Hippocampal formation (tissue), 2 donors: ENCODE measurements at regions not wholly inside any gene's neighbourhood (a gene's known extent, or its start where the extent isn't known, plus 50 kb on each side); places are given as distances from the start of the nearest gene placed in this dataset.

ENCODE experiments used
- DNase-seq, 2 donors: peaks; one replicate each; lab custom pipeline; 2025; lab: John Stamatoyannopoulos, UW

DNA sequence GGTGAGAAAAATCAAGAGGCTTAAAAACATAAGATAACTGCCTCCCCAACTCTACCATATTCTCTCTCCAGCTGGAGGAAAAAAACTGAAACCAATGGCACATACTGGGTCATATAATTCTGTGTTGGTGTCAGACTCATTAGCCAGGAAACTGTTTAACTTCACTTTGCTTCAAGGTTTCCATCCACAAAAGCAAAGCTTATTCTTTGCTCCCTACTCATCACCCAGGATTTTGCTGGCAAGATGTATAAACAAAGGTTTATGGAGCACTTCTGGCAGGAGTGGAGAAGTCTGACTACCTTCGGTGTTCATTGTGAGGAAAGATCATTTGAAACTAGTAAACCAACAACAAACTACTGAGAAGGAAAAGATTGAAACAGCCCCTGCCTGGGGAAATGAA, 197.5 kb upstream of the SERP2 start:
- no peak for DNase-seq

- DNase-seq: no peak
Measured at GRCh38 chr13:44180876-44181536, 192.6 kb upstream of the SERP2 start.

DNA sequence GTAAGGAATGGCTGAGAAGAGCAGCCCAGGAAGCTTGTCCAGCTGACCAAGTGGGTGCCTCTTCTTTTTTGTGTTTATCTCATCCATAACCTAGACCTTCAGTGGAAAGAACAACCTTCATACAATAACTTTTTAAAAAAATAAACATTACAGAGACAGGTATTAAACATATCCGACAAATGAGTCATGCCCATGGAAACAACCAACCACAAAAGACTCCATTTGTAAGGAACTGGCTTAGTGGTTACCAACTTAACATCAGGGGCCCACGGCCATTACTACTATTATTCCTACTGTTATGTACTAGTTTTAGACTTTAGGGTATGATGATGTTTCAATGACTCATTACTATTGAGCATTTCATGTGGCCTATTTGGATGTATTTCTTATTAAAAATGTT, 191.7 kb upstream of the SERP2 start:
- no peak for DNase-seq

- DNase-seq: no peak
Measured at GRCh38 chr13:44184740-44185139, 188.9 kb upstream of the SERP2 start.

DNA sequence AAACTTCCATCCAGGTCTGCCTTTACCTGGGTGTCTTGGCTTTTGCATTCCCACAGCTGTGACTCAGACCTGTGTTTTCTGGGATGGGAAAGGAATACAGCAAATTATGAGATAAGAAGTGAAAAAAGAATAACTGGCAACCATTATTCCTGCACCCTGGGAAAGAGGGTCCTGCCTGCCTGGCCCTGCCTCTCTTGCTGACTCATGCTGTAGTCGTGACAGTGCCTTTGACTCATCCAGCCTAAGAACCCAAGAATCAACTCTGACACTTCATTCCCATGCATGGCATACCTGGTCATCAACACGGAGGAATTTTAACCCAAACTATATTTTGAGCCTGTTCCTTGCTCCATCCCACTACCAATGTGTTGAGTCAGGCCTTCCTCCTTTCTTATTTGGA, 185.4 kb upstream of the SERP2 start:
- no peak for DNase-seq

DNA sequence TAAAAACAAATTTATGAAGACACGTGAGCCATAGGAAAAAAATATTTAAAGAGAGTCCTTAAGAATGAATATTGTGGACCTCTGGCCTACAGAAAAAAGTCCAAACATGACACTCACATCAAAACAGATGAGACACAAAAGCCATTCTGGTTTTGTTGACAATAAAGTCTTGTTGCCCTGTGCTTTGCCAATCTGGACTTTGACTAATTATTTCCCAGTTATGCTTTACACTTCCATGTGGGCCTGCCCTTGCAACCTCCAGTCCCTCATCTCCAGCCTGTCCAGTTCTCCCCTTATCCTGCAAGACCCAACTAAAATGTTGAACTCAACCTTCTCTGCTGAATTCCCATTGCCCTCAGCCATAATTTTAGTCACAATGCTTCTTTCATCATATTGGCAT, 184.5 kb upstream of the SERP2 start:
- no peak for DNase-seq

- no peak for DNase-seq
Measured at GRCh38 chr13:44191103-44191502, 182.5 kb upstream of the SERP2 start.

DNA sequence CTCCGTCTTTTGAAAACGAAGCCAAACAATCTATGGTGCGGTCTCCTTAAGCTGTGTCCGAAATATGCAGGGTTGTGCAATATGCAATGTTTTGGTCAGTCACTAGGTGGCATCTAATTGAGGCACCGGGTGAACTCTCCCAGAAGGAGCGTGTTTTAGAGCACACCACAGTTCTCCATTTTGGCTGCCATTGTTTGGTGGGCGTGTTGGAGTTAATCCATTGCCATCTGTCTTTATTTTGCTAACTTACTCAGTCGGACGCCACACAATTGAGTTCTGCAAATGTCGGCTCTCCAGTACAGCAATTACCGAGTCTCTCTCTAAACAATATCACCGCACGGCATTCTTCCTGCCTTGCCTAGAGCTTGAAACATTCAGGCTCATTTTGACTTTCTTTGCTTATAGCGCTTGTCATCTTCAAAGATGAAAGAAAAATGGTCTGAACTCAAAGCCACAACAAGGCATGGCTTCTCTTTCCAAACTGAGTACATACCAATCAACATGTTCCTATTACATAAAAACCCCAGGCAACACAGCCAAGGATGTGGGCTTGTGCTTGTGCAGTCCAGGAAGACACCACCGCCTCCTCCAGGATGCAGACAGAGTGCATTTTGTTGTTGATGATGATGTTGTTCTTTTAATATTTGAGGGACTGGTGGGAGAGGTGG, 182.0 kb upstream of the SERP2 start:
- peak; percentile 21 to 82 for DNase-seq

GRCh38 chr13:44193731-44194130, 179.9 kb upstream of the SERP2 start:
- DNase-seq: no peak

DNA sequence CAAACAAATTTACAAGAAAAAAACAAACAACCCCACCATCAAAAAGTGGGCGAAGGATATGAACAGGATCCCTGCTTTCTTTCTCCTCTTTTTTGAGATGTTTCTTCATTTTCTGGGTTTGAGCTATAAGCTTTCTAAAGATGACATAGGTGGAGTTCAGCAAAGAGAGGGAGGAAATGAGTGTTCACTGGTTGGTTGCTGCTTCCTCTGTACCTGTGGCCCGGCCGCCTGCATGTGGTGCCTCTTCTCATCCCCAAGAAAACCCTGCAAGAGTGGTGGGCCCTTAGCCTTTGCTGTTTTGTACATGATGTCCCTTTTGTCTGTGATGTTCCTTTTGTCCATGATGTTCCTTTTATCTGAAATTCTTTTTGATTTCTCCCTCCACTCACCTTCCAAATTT, 178.4 kb upstream of the SERP2 start:
- DNase-seq: no peak

DNA sequence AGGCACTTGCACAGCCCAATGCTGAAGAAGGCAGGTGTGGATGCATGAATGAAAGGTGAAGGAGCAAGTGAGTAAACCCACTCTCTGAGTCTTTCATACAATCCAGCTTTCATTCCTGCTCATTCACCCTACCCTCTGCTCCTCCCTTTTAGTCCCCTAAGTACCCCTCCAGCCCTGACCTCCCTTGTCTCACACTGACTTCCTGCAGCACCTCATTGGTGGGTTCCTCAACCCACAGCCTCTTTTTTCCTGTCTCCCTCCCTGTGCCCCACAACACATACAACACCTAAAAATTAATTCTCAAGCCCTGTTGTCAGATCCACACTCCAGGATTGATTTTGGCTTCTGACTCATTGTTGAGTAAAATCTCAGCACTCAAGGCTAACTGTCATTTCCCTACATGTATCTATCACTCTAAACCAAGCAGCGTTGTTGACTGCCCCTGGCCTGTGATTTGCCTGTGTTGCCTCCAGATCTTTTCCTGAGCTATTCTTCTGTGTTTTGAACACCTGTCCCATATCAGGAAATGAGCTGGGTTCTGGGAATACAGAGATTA, 177.3 kb upstream of the SERP2 start:
- DNase-seq: no peak

GRCh38 chr13:44197791-44198770, 175.5 kb upstream of the SERP2 start:
- DNase-seq: no peak

GRCh38 chr13:44198826-44199225, 174.8 kb upstream of the SERP2 start:
- DNase-seq: no peak

DNA sequence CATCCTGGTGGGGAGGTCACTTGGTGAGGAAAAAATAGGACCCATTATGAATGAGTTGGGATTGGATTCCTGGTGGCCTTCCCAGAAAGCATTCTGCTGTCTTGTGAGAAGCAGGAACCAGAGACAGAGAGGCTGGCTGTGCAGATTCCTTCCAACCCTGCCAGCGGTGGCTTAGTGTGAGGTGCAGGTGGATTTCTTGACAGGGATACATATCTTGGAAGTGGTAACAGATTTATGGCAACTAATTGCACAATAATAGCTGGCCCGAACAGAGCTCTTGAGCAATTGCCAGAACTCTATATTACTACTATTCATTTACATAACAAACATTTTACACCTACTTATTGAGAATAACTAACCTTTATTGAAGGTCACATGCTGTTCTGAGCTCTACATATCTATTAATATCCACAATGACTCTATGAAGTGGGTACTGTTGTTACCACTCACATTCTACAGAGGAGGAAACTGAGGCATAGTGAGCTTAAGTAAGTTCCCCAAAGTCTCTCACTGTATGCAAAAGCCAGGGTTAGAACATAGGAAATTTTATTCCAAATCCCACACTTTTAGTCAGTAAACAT, 173.9 kb upstream of the SERP2 start:
- DNase-seq: no peak

- no peak for DNase-seq
Measured at GRCh38 chr13:44206434-44206833, 167.2 kb upstream of the SERP2 start.

DNA sequence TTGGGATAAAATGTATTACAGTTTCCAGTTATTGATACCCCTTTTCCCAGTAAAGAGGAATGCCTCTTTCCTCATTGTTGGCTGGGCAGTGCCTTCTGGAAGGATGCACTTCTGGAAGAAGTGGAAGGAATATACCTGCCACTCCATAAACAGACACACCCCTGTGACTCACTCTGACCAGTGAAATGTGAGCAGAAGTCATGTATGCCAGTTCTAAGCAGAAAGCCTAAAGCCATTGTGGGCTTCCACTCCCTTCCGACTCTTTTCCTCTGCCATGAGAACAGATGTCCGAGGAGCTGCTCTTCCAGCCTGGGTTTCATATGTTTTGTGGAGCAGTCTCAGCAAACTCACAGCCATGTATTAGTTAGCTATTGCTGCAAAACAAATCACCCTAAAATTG, 166.1 kb upstream of the SERP2 start:
- no peak for DNase-seq

- DNase-seq: no peak
Measured at GRCh38 chr13:44210525-44210924, 163.1 kb upstream of the SERP2 start.

GRCh38 chr13:44211286-44211685, 162.3 kb upstream of the SERP2 start:
- peak; percentile 64 to 96 for DNase-seq

DNA sequence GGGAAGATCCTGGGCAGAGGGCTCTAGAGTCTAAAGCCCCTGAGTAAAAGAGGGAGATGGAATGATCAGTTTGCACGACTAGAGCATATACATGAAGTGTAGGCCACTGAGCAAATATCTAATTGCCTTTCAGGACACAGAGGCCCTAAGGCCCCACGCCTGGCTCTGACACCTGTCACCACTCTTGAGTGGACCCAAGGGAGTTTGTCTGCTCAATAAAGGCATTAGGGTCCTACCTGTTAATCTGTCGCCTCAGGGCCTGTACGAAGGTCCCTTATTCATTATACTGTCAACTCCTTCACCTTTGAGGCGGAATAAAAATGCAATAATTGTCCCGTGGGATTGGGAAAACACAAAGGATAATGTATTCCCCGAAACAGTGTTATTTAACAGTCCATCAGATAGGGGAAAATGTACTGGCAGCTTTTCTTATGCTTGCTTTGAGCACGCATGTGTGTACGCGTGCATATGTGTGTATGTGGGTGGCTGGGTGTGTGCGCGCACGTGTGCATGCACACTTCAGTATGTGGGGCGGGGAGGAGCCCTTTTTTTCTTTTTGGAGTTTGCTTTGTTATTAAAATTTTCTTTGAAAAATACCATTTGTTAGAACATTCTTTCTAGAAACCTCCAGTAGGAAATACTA, 161.8 kb upstream of the SERP2 start:
- DNase-seq: no peak

GRCh38 chr13:44212633-44213396, 160.8 kb upstream of the SERP2 start:
- no peak for DNase-seq
